ENCODE measurements at regions not wholly inside any gene's neighbourhood (a gene's known extent, or its start where the extent isn't known, plus 50 kb on each side); places are given as distances from the start of the nearest gene placed in this dataset.

DNA sequence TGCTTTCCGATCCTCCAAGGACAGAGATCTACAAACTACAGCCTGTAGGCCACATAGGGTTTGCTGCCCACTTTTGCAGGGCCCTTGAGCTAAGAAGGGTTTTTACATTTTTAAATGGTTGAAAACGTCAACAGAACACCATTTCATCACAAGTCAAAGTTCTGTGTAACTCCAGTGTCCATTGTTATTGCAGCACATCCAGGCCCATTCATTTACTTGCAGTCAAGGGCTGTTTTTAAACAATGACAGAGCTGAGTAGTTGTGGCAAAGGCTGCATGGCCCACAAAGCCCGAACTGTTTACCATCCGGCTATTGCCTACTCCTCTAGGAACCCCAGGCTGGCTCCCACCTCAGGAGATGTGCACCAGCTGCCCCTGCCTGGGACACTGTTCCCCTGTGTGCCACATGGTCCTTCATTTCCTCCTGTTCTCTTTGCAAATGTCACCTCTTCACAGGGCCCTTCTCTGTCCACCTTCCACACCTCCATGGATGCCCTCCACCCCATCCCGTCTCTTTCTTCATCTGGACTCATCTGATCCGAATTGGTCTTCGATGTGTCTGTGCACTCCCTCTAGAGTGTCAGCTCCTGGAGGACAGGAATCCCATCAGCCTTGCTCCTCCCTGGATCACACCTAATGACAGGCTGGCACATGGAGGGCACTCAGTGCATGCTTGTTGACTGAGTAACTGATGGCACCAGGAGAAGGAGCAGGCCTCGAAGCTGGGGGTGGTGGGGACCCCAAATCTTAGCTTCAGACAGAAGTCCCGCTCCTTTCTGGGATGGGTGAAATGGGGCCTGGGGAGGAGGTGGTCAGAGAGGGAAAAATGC is 69.5 kb upstream of the IQSEC1 start:
- TF ChIP-seq, protein P1, sequence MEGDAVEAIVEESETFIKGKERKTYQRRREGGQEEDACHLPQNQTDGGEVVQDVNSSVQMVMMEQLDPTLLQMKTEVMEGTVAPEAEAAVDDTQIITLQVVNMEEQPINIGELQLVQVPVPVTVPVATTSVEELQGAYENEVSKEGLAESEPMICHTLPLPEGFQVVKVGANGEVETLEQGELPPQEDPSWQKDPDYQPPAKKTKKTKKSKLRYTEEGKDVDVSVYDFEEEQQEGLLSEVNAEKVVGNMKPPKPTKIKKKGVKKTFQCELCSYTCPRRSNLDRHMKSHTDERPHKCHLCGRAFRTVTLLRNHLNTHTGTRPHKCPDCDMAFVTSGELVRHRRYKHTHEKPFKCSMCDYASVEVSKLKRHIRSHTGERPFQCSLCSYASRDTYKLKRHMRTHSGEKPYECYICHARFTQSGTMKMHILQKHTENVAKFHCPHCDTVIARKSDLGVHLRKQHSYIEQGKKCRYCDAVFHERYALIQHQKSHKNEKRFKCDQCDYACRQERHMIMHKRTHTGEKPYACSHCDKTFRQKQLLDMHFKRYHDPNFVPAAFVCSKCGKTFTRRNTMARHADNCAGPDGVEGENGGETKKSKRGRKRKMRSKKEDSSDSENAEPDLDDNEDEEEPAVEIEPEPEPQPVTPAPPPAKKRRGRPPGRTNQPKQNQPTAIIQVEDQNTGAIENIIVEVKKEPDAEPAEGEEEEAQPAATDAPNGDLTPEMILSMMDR (IDR thresholded peaks at IDR 0.05; ENCODE audit: low read length): no peak
- no peak for TF ChIP-seq EZH2 (optimal IDR thresholded peaks at IDR 0.05; ENCODE audit: low read depth, low read length)
